Small intestine (tissue), 7 donors: ENCODE measurements at regions not wholly inside any gene's neighbourhood (a gene's known extent, or its start where the extent isn't known, plus 50 kb on each side); places are given as distances from the start of the nearest gene placed in this dataset.

Experiments
- DNase-seq, 2 donors: peaks; one replicate each; pipeline versions ENCODE4 v3.0.0 to v3.0.0-alpha.2; 2013
- FAIRE-seq: peaks from 2 replicates; lab custom pipeline; 2012; peaks lifted over from hg19 to GRCh38; lab: Jason Lieb, UNC
- H3K27ac ChIP-seq, 3 donors: one replicate each; pipeline ENCODE4 v1.5.1; 2013; ENCODE audit warnings: low read length in 2 of 3, mild to moderate bottlenecking in 2 of 3, control low read depth in 1 of 3, inconsistent platforms in 1 of 3, low read depth in 1 of 3, moderate library complexity in 1 of 3
- H3K27me3 ChIP-seq, 3 donors: one replicate each; pipeline ENCODE4 v1.6.1; 2013; ENCODE audit warnings: low read length in 3 of 3, inconsistent platforms in 1 of 3; ENCODE audit not compliant: control insufficient read depth in 3 of 3, insufficient read depth in 3 of 3
- H3K36me3 ChIP-seq, 3 donors: one replicate each; pipeline ENCODE4 v1.6.1; 2013; ENCODE audit warnings: low read length in 3 of 3, inconsistent platforms in 1 of 3, low read depth in 1 of 3, mild to moderate bottlenecking in 1 of 3, moderate library complexity in 1 of 3; ENCODE audit not compliant: control insufficient read depth in 3 of 3, insufficient read depth in 2 of 3
- H3K4me1 ChIP-seq, 3 donors: one replicate each; pipeline ENCODE4 v1.6.1; 2013; ENCODE audit warnings: low read length in 2 of 3, inconsistent platforms in 1 of 3, low read depth in 1 of 3, mild to moderate bottlenecking in 1 of 3, moderate library complexity in 1 of 3; ENCODE audit not compliant: control insufficient read depth in 3 of 3, insufficient read depth in 2 of 3
- H3K4me3 ChIP-seq, 3 donors: one replicate each; pipeline ENCODE4 v1.5.1; 2013; ENCODE audit warnings: low read length in 3 of 3, control low read depth in 1 of 3, inconsistent platforms in 1 of 3, low read depth in 1 of 3, mild to moderate bottlenecking in 1 of 3, moderate library complexity in 1 of 3
- H3K9me3 ChIP-seq, 2 donors: one replicate each; pipeline ENCODE4 v1.6.1; 2013; ENCODE audit warnings: low read depth in 1 of 2, low read length in 1 of 2; ENCODE audit not compliant: control insufficient read depth in 2 of 2, insufficient read depth in 1 of 2
- WGBS, 3 donors: extraction: QIAGEN DNeasy Blood & Tissue Kit; methylation state at CpG; one replicate each; pipeline ENCODE4 v1.1.7; 2013; 5-methylcytosine and 5-hydroxymethylcytosine counted together
- donor health status: healthy with polysubstance abuse.
- donor health status: control.
- donor health status: control.
- donor health status: Bipolar disorder and iron deficiency.
- donor health status: healthy.

DNA sequence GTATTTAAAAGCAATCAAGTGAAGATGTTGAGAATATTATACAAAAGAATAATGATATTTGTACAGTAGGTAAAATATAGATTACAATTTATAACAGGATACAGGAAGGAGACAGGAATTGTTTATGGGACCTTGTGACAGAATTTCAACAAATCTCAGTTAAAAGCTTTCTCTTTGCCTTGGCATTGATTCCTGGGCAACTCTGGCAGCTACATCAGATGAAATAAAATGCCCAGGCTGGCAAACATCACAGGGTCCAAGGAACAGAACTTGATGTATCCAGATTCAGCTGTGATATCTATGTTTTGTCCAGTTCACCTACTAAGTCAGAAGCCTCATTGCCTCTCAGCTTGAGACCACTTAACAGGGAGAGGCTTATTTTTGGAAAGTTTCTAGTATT is 473.1 kb downstream of the MCTP2 start:
- DNase-seq (no peak), FAIRE-seq (no peak)
- Histone ChIP-seq H3K36me3 (no peaks in the 10 kb centered on the region), H3K9me3 (no peaks in the 10 kb centered on the region), H3K4me3 (no peak overlapping the region), H3K27me3 (no peaks in the 10 kb centered on the region), H3K27ac (no peak overlapping the region), H3K4me1 (no peaks in the 10 kb centered on the region)

DNA sequence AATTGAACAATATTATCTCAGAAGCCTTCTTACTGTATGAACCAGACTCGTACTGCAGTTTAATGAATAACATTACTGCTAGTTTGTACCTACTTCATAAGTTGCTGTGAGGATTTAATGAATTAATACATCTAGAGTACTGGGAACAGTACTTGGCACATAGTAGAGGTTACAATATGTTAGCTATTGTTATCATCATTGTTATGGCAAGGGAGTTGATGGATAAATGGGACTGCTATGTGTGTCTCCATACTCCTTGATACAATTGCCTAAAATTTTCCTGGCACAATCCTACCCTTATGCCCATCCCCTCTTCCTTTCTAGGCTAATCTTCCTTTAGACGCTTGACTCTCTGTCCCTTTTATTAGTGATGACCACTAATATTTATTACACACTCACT is 473.6 kb downstream of the MCTP2 start:
- Histone ChIP-seq H3K27me3 (no peaks in the 10 kb centered on the region), H3K27ac (no peak overlapping the region), H3K4me1 (no peaks in the 10 kb centered on the region), H3K4me3 (no peak overlapping the region), H3K9me3 (no peaks in the 10 kb centered on the region), H3K36me3 (no peaks in the 10 kb centered on the region)
- 44 to 79% (median 67%) methylated on average over 2 of the region's 2 CpGs for WGBS, 3 donors
- FAIRE-seq (no peak), DNase-seq (no peak)

DNA sequence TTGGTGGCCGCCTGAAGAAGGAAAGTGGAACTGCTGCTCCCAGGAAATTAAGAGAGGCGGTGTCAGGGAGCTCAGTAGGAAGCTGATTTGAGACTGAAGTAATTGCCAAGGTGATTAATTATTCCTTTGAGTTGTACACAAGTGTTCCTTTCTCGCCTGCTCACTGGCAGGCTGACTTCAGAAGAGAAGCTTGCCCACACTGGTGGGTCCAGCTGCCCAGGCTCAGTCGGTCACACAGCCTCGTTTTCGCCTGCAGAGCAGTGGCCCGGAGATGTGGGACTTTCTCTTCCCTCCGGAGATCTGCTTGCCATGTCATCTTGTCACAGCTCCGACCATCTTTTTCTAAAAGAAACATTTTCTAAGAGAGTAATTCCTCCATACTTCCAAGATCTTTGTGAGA is 478.0 kb downstream of the MCTP2 start:
- Histone ChIP-seq H3K4me3 (no peak overlapping the region), H3K9me3 (no peaks in the 10 kb centered on the region), H3K4me1 (no peaks in the 10 kb centered on the region), H3K36me3 (no peaks in the 10 kb centered on the region), H3K27me3 (no peaks in the 10 kb centered on the region), H3K27ac (no peak overlapping the region)
- 79 to 90% (median 85%) methylated on average over 9 of the region's 9 CpGs for WGBS, 3 donors
- DNase-seq (no peak), FAIRE-seq (no peak)

DNA sequence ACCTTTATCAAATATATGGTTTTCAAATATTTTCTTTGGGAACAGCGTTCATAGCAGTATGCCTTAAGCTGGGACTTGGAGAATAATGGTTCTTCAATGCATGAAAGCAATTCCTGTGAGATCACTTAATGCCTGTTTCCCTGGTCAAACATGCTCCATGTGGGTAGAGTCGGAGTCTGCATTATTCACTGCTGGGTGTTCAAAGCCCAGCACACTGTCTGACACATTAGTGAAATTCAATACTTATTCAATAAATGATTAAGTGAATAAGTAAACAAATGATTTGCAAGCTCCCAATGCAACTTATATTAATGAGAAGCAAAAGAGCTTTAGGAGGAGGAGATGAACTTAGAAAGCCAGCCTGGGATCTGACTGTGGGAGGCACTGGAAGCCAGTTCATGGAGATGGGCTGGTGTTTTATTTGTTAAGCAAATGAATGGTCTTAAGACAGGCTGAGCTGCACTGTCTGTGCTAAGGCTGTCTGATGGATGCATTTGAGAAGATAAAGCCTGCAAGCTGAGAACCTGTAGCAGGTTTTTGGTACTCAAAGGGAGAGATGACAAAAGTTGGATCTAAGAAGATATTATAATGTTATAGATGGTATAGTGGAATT is 490.8 kb downstream of the MCTP2 start:
- FAIRE-seq = no peak
- DNase-seq = no peak
- 64 to 83% (median 66%) methylated on average over 2 of the region's 2 CpGs for WGBS, 3 donors
- H3K4me3 ChIP-seq = no peak overlapping the region
- no peaks in the 10 kb centered on the region for H3K9me3 ChIP-seq
- H3K27ac ChIP-seq = no peak overlapping the region
- H3K27me3 ChIP-seq = no peaks in the 10 kb centered on the region
- no peaks in the 10 kb centered on the region for H3K36me3 ChIP-seq
- no peaks in the 10 kb centered on the region for H3K4me1 ChIP-seq

DNA sequence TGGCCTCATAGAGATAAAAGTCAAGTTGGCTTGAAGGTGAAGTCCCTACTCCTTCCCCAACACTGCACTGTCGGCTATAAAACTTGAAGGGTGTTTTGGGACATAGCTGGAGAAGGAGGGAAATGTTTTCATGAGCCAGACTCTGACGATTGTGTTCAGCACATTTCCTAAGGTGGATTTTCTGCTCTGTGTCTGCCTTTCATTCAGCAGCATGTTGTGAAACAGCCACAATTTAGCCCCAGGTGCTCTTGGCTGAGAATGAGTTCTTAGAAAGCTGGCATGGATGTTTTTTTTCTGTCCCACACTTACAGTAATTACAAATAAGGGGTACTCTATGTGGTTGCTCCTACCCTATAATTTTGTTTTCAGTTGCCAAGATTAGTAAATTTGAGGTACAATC is 492.4 kb downstream of the MCTP2 start:
- no peaks in the 10 kb centered on the region for H3K36me3 ChIP-seq
- H3K4me3 ChIP-seq = no peak overlapping the region
- H3K27ac ChIP-seq = no peak overlapping the region
- H3K27me3 ChIP-seq = no peaks in the 10 kb centered on the region
- no peaks in the 10 kb centered on the region for H3K4me1 ChIP-seq
- H3K9me3 ChIP-seq = no peaks in the 10 kb centered on the region
- FAIRE-seq (no peak), DNase-seq (no peak)
- 59 to 76% (median 70%) methylated on average over 2 of the region's 2 CpGs for WGBS, 3 donors

DNA sequence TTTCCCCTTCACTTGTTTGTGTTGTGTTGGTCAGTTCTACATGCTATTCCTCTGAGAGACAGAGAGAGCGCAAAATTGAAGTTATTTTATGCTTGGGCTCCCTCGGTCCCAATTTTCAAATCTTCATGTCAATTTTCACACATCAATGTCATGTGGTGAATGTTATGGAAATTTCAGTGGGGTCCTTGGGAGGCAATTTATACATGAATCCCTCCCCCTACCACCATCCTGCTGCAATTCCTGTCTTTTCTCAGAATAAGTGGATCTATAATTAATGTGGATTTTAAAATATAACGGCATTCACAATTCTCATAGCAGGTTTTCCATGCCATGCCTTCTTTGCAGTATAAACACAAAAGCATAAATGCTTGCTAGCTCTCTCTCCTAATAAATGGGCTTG is 499.9 kb downstream of the MCTP2 start:
- no peak for FAIRE-seq
- no peak for DNase-seq
- Histone ChIP-seq H3K36me3 (no peaks in the 10 kb centered on the region), H3K9me3 (no peaks in the 10 kb centered on the region), H3K27me3 (no peaks in the 10 kb centered on the region), H3K4me1 (no peaks in the 10 kb centered on the region), H3K4me3 (no peak overlapping the region), H3K27ac (no peak overlapping the region)
- 82 to 92% (median 83%) methylated on average over 3 of the region's 3 CpGs for whole genome bisulfite sequencing, 3 donors

DNA sequence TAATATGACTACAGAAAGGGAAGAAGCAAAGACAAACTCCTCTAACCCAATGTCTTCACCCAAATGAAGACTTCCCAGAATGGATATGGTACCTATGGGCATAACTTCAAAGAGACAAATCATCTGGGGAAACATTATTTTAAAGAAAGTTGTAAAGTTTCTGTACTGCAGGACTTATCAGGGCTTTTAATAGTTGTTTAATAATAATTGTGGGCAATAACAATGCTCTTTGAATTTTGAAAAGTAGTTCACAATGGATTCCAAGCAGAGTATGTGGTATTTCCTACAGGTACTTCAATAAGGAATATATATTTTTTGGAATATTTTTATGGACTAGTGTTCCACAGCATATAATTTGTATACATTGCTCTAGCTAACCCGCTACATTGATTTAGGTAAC is 503.1 kb downstream of the MCTP2 start:
- no peak for DNase-seq
- Histone ChIP-seq H3K36me3 (no peaks in the 10 kb centered on the region), H3K27me3 (no peaks in the 10 kb centered on the region), H3K4me1 (no peaks in the 10 kb centered on the region), H3K9me3 (no peaks in the 10 kb centered on the region), H3K4me3 (no peak overlapping the region), H3K27ac (no peak overlapping the region)
- no peak for FAIRE-seq
- 83 to 91% (median 86%) methylated on average over 1 of the region's 1 CpG for WGBS, 3 donors

DNA sequence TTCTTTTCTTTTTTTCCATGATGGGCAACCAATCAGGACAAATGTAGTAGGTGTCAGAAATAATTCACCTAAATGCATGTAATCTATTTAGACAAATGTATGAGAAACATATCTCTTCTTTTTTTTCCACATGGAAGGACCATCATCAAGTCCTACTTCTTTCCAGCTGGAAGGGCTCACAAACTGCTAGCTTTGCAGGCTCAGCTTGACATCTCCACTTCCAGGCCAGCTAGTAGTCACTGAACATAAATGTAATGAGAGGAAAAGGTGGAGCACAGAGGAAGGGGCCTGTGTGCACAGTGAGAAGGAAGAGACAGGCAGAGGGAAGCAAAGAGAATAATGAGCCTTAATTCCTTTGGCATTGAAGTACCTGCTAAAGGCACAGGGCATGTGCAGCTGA is 504.9 kb downstream of the MCTP2 start:
- no peaks in the 10 kb centered on the region for H3K9me3 ChIP-seq
- no peak for FAIRE-seq
- DNase-seq = no peak

DNA sequence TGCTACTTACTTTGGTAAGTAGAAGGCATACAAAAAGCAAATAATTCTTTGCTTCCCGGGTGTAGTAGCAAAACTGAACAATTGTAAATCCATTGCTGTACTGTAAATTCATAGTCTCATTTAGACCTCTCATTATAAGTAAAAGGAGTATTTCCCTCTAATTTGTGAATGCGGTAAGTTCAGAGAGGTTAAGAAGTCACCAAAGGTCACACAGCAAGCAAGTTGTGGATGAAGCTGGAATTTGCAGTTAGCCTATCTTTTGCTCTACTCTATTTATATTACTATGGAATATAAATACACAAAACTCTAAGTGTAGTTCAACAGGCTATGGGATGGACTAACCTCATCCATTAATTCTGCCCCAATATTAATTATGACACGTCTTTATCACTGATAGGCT is 508.3 kb downstream of the MCTP2 start:
- FAIRE-seq (no peak), DNase-seq (no peak)
- Histone ChIP-seq H3K27ac (no peak overlapping the region), H3K9me3 (no peaks in the 10 kb centered on the region), H3K4me1 (no peaks in the 10 kb centered on the region), H3K4me3 (no peak overlapping the region), H3K36me3 (no peaks in the 10 kb centered on the region), H3K27me3 (no peaks in the 10 kb centered on the region)
- 79 to 84% (median 82%) methylated on average over 3 of the region's 3 CpGs for WGBS, 3 donors

More for the DNA sequence above, 504.9 kb downstream of the MCTP2 start:
- H3K4me1 ChIP-seq = no peaks in the 10 kb centered on the region
- no peak overlapping the region for H3K27ac ChIP-seq
- no peaks in the 10 kb centered on the region for H3K27me3 ChIP-seq
- H3K4me3 ChIP-seq = no peak overlapping the region
- H3K36me3 ChIP-seq = no peaks in the 10 kb centered on the region
